ENCODE measurements at regions not wholly inside any gene's neighbourhood (a gene's known extent, or its start where the extent isn't known, plus 50 kb on each side); places are given as distances from the start of the nearest gene placed in this dataset.

DNA sequence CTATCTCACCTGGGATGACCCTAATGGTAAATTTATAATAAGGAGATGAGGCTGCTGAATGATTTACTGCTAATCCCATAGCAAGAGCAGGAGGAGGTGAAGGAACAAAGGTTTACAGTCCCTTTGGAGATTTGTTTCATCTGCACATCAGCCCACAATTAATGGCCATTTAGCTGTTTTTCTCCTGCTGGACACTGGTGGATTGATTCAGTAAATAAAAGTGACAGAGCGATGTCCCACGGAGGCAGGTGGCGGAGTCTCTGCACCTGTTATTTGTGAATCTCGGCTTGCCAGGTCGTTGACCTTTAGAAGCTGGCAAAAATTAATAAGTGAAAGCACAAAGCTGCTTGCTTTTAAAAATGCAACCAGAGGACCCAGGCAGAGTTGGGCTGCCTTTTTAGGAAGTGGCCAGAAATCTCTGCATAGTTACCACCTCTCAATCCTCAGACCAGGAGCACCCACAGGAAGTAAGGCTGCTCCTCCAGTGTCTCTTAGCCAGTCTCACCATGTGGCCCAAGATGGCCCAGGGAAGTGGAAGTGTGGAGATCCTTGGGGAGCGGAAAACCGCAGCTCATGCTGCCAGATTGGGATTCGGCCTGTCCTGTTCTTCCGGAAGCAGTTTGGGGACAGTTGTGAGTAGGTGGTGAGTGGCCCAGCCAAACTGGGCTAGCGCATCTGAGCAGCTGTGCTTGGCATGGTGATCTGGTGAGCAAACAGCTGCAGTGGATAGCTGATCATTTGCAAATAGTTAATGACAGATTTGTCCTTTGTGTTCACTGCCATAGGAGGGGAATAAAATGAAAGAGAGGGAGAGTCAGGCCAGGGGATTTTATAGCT is 1005.7 kb upstream of the PIK3C3 start:
- TF ChIP-seq, protein P1, sequence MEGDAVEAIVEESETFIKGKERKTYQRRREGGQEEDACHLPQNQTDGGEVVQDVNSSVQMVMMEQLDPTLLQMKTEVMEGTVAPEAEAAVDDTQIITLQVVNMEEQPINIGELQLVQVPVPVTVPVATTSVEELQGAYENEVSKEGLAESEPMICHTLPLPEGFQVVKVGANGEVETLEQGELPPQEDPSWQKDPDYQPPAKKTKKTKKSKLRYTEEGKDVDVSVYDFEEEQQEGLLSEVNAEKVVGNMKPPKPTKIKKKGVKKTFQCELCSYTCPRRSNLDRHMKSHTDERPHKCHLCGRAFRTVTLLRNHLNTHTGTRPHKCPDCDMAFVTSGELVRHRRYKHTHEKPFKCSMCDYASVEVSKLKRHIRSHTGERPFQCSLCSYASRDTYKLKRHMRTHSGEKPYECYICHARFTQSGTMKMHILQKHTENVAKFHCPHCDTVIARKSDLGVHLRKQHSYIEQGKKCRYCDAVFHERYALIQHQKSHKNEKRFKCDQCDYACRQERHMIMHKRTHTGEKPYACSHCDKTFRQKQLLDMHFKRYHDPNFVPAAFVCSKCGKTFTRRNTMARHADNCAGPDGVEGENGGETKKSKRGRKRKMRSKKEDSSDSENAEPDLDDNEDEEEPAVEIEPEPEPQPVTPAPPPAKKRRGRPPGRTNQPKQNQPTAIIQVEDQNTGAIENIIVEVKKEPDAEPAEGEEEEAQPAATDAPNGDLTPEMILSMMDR (IDR thresholded peaks at IDR 0.05; ENCODE audit: low read depth, low read length, poor library complexity, severe bottlenecking), result no peak
- no peak for TF ChIP-seq EZH2phosphoT487 (IDR thresholded peaks at IDR 0.05; ENCODE audit: borderline replicate concordance, low read length)

Measured in DOHH2 (cell line).